ENCODE measurements at regions not wholly inside any gene's neighbourhood (a gene's known extent, or its start where the extent isn't known, plus 50 kb on each side); places are given as distances from the start of the nearest gene placed in this dataset.

DNA sequence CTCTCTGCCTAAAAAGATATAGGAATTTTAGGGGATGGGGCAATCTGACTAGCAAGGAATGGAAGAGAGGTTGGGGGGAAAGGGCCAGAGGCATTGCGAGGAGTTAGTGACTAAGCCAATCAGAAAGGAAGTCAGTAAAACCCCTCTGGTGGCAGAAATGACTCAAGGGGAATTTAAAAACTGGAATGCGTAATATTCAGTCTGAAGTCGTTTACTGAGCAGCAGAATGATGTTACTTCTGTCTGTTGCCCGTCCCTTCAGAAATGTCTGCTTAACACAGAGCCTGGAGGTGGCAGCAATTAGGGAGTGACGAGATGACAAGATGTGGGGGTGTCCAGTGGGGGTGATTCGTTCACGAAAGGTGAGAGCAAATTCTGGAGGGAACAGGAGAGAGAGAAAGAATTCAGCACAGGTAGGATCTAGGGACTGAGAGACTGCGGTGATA lies 107.7 kb upstream of the CLMP start:
- DNase-seq (ENCODE audit: low spot score) = peak; percentile 75
- TF ChIP-seq, protein P1, sequence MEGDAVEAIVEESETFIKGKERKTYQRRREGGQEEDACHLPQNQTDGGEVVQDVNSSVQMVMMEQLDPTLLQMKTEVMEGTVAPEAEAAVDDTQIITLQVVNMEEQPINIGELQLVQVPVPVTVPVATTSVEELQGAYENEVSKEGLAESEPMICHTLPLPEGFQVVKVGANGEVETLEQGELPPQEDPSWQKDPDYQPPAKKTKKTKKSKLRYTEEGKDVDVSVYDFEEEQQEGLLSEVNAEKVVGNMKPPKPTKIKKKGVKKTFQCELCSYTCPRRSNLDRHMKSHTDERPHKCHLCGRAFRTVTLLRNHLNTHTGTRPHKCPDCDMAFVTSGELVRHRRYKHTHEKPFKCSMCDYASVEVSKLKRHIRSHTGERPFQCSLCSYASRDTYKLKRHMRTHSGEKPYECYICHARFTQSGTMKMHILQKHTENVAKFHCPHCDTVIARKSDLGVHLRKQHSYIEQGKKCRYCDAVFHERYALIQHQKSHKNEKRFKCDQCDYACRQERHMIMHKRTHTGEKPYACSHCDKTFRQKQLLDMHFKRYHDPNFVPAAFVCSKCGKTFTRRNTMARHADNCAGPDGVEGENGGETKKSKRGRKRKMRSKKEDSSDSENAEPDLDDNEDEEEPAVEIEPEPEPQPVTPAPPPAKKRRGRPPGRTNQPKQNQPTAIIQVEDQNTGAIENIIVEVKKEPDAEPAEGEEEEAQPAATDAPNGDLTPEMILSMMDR (IDR thresholded peaks at IDR 0.05; ENCODE audit: extremely low read depth, missing control alignments) = no peak

GRCh38 chr11:123301696-123302400 lies 106.8 kb upstream of the CLMP start:
- TF ChIP-seq, protein P1 (IDR thresholded peaks at IDR 0.05; ENCODE audit: extremely low read depth, missing control alignments) = peak; percentile 90

DNA sequence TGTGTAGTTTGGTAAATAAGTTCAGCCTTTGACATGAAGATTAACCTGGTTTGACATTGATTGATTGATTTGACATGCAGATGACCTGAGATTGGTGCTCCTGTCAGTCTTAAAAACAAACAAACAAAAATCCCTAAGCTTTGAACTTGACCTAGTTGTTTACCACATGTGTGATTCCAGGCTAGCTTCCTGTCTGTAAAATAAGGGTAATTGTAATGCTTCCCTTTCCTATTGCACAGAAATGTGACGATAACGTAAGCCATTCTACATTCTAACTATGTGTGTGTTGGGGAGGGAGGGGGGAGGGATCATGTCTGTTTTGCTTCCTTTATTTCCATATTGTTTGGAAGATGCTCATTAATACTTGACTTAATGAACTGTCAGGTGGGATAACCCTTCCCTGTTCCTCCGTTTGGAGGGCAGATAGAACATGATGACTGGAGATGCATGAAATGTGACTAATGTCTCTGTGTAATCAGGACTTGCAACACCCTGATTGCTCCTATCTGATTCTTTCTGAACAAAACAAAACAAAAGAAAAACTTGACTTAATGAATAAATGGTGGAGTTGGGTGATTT lies 106.1 kb upstream of the CLMP start:
- TF ChIP-seq, protein P1 (IDR thresholded peaks at IDR 0.05; ENCODE audit: extremely low read depth, missing control alignments) = no peak
- no peak for DNase-seq (ENCODE audit: low spot score)

More at GRCh38 chr11:123301696-123302400, 106.8 kb upstream of the CLMP start:
- DNase-seq (ENCODE audit: low spot score) = peak; percentile 88

DNA sequence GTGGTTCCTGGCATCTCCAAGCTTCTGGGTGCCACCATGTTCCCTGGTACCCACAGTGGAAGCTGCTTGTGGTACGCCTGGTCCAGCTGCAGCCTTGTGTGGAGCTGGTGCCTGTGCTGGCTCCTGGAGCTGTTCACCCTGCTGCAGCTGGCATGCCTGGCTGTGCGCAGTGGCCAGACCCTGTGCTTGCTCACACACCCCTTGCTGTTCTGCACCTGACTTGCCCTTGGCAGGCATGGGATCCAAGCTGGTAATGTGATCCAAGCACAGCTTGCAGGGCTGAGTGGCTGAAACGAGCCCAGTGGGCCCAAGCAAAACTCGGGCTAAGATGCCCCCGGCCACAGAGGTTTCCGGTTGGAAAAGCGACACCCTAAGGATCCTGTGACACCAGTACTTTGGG lies 104.7 kb upstream of the CLMP start:
- no peak for DNase-seq (ENCODE audit: low spot score)
- TF ChIP-seq, protein P1 (IDR thresholded peaks at IDR 0.05; ENCODE audit: extremely low read depth, missing control alignments) = no peak

- DNase-seq (ENCODE audit: low spot score) = no peak
- TF ChIP-seq, protein P1 (IDR thresholded peaks at IDR 0.05; ENCODE audit: extremely low read depth, missing control alignments) = no peak
Observed at GRCh38 chr11:123298488-123299447, 103.7 kb upstream of the CLMP start.

GRCh38 chr11:123292647-123293046 lies 97.6 kb upstream of the CLMP start:
- TF ChIP-seq, protein P1 (IDR thresholded peaks at IDR 0.05; ENCODE audit: extremely low read depth, missing control alignments) = no peak
- DNase-seq (ENCODE audit: low spot score) = no peak

Data from GM20000 (cell line).